Prostate gland (tissue), 2 donors: ENCODE measurements at regions not wholly inside any gene's neighbourhood (a gene's known extent, or its start where the extent isn't known, plus 50 kb on each side); places are given as distances from the start of the nearest gene placed in this dataset.

Source experiments
- DNase-seq: peaks from one replicate; pipeline ENCODE4 v3.0.0-alpha.2; 2019; ENCODE audit warnings: low spot score
- H3K27ac ChIP-seq, 2 donors: fragments of 200-600 bp; sonication (generic); 2 replicates each; pipeline ENCODE4 v1.5.1; 2017 to 2019
- H3K27me3 ChIP-seq: fragments of 200-600 bp; sonication (generic); replicated peaks from 2 replicates; pipeline ENCODE4 v1.5.1; 2019; ENCODE audit not compliant: insufficient read depth
- H3K36me3 ChIP-seq, 2 donors: fragments of 200-600 bp; sonication (generic); 1 replicate in 1 of 2; 2 replicates in 1 of 2; pipeline versions ENCODE4 v1.5.1 to v1.8.1; 2017 to 2019
- H3K4me1 ChIP-seq: fragments of 200-600 bp; sonication (generic); replicated peaks from 2 replicates; pipeline ENCODE4 v1.5.1; 2019
- H3K4me3 ChIP-seq, 2 donors: fragments of 200-600 bp; sonication (generic); 2 replicates each; pipeline ENCODE4 v1.5.1; 2017 to 2019
- H3K9me3 ChIP-seq: fragments of 200-600 bp; sonication (generic); 2 replicates; pipeline ENCODE4 v1.5.1; 2017
- CTCF ChIP-seq, 4 experiments: fragments of 200-600 bp in 2 of 4; fragments of 450-650 bp in 2 of 4; sonication (generic) in 2 of 4; IDR thresholded peaks; 1 replicate in 3 of 4; 2 replicates in 1 of 4; pipeline ENCODE4 v1.5.1; 2016 to 2019; ENCODE audit warnings: antibody characterized with exemption in 4 of 4, mild to moderate bottlenecking in 2 of 4, moderate library complexity in 2 of 4
- POLR2A ChIP-seq: fragments of 450-650 bp; IDR thresholded peaks from one replicate; pipeline ENCODE4 v1.6.1; 2016; ENCODE audit warnings: antibody characterized with exemption, mild to moderate bottlenecking
- POLR2AphosphoS5 ChIP-seq: sonication (generic); formaldehyde crosslinking; IDR thresholded peaks from one replicate; pipeline ENCODE4 v1.6.1; 2017; ENCODE audit warnings: antibody characterized with exemption
- WGBS: methylation state at CpG from one replicate; pipeline ENCODE4 v1.1.5; 2018; 5-methylcytosine and 5-hydroxymethylcytosine counted together
- intact Hi-C: fragments of 100-400 bp; cut with DNase I; formaldehyde crosslinking; loops from one replicate; pipeline ENCODE4 v1.14.2; 2022

- no peak overlapping the region for H3K4me3 ChIP-seq
- H3K36me3 ChIP-seq = no peaks in the 10 kb centered on the region
- intact Hi-C loops = no loop called here
- 55% methylated on average over 11 of the region's 11 CpGs for WGBS
- peak overlapping the region; percentile 12 to 54 for H3K27ac ChIP-seq
- peaks cover 7% of the 10 kb centered on the region for H3K4me1 ChIP-seq
- TF ChIP-seq POLR2A (no peak), CTCF (IDR thresholded peaks at IDR 0.05) (no peak), POLR2AphosphoS5 (no peak)
- H3K9me3 ChIP-seq = no peaks in the 10 kb centered on the region
- no peak for DNase-seq
- no peaks in the 10 kb centered on the region for H3K27me3 ChIP-seq
These were observed 321.3 kb downstream of the SEC14L1 start for GRCh38 chr17:77462090-77462489.

GRCh38 chr17:77462553-77463497 lies 322.1 kb downstream of the SEC14L1 start:
- intact Hi-C loops = no loop called here
- 90% methylated on average over 16 of the region's 16 CpGs for WGBS
- Histone ChIP-seq H3K27me3 (no peaks in the 10 kb centered on the region), H3K36me3 (no peaks in the 10 kb centered on the region), H3K27ac (peak overlapping the region; percentile 12 to 54), H3K4me1 (peaks cover 7% of the 10 kb centered on the region), H3K4me3 (no peak overlapping the region), H3K9me3 (no peaks in the 10 kb centered on the region)
- no peak for DNase-seq
- no peak for TF ChIP-seq CTCF (IDR thresholded peaks at IDR 0.05)
- TF ChIP-seq POLR2A = no peak
- no peak for TF ChIP-seq POLR2AphosphoS5

GRCh38 chr17:77464988-77465357 lies 324.2 kb downstream of the SEC14L1 start:
- no peaks in the 10 kb centered on the region for H3K9me3 ChIP-seq
- H3K4me1 ChIP-seq = peaks cover 7% of the 10 kb centered on the region
- intact Hi-C loops = no loop called here
- DNase-seq = no peak
- 92% methylated on average over 6 of the region's 6 CpGs for WGBS
- H3K4me3 ChIP-seq = no peak overlapping the region
- no peaks in the 10 kb centered on the region for H3K27me3 ChIP-seq
- TF ChIP-seq POLR2AphosphoS5 (no peak), POLR2A (no peak), CTCF (IDR thresholded peaks at IDR 0.05) (no peak)
- H3K36me3 ChIP-seq = no peaks in the 10 kb centered on the region
- no peak overlapping the region for H3K27ac ChIP-seq

- intact Hi-C loops = no loop called here
- Histone ChIP-seq H3K27ac (peak overlapping the region in 1 of 2 donors; percentile 12), H3K36me3 (no peaks in the 10 kb centered on the region), H3K9me3 (no peaks in the 10 kb centered on the region), H3K4me3 (no peak overlapping the region), H3K4me1 (peaks cover 7% of the 10 kb centered on the region), H3K27me3 (no peaks in the 10 kb centered on the region)
- 52% methylated on average over 13 of the region's 13 CpGs for WGBS
- DNase-seq = no peak
- TF ChIP-seq CTCF (IDR thresholded peaks at IDR 0.05) (no peak), POLR2A (no peak), POLR2AphosphoS5 (no peak)
These were observed 324.7 kb downstream of the SEC14L1 start for GRCh38 chr17:77465358-77466041.
